PC-3 (cell line): ENCODE measurements at regions not wholly inside any gene's neighbourhood (a gene's known extent, or its start where the extent isn't known, plus 50 kb on each side); places are given as distances from the start of the nearest gene placed in this dataset.

Source experiments
- EZH2 ChIP-seq: fragments of 300-600 bp; sonication (generic); IDR thresholded peaks from one replicate; pipeline ENCODE4 v1.6.1; 2017; ENCODE audit warnings: antibody characterized with exemption, mild to moderate bottlenecking, low read length; ENCODE audit not compliant: unreplicated experiment
- EZH2phosphoT487 ChIP-seq: fragments of 300-600 bp; sonication (generic); IDR thresholded peaks from 2 replicates; pipeline ENCODE4 v1.6.1; 2018; ENCODE audit warnings: mild to moderate bottlenecking, antibody characterized with exemption, low read length, borderline replicate concordance
- TF ChIP-seq, protein P1 (sequence below): fragments of 300-600 bp; sonication (generic); conservative IDR thresholded peaks from 2 replicates; pipeline ENCODE4 v1.5.1; 2017; ENCODE audit warnings: antibody characterized with exemption, low read depth, mild to moderate bottlenecking, low read length

DNA sequence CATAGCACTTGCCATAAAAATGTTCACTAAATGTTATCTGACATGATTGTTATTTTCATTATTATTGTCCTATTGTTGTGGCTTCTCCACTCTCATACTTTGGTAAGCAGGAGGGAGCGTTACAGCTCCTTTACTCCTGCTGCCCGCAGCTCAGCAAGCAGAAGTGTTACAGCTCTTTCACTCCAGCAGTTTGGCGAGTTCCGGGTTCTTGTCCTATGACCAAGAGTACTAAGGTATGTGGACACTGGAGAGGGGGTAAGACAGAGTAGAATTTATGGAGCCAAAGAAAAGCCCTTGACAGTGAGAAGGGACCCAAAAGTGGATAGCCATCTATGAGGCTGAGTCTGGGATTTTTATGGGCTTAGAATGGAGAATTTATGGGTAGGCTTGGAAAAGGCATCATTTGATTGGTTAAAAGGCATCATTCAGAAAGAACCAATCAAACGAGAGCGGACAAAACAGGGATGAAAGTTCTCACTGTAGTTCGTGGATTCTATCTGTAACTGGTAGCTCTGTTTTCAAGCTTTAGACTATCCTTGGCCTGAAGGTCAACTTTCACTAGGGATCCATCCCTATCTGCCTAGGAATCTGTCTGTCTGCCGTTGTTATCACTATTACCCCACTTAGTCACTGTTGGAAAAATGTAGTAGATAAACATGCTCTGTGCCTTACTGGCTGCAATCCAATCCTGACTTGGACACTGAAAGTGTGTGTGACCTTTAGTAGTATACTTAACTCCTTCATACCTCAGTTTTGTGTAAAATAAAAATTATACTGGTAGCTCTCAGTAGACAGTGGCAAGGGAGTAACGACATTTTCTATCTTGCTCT, 545.6 kb upstream of the LCORL start:
- TF ChIP-seq, protein P1, sequence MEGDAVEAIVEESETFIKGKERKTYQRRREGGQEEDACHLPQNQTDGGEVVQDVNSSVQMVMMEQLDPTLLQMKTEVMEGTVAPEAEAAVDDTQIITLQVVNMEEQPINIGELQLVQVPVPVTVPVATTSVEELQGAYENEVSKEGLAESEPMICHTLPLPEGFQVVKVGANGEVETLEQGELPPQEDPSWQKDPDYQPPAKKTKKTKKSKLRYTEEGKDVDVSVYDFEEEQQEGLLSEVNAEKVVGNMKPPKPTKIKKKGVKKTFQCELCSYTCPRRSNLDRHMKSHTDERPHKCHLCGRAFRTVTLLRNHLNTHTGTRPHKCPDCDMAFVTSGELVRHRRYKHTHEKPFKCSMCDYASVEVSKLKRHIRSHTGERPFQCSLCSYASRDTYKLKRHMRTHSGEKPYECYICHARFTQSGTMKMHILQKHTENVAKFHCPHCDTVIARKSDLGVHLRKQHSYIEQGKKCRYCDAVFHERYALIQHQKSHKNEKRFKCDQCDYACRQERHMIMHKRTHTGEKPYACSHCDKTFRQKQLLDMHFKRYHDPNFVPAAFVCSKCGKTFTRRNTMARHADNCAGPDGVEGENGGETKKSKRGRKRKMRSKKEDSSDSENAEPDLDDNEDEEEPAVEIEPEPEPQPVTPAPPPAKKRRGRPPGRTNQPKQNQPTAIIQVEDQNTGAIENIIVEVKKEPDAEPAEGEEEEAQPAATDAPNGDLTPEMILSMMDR, result no peak
- TF ChIP-seq EZH2 (no peak), EZH2phosphoT487 (no peak)
